Fibroblast of skin of right quadriceps (primary cell): ENCODE measurements at regions not wholly inside any gene's neighbourhood (a gene's known extent, or its start where the extent isn't known, plus 50 kb on each side); places are given as distances from the start of the nearest gene placed in this dataset.
"Not testable (repeated sequence)": the region's sequence is repeated elsewhere in the genome, so short reads cannot be mapped to it uniquely, and the experiment has no call there.

ENCODE experiments used
- DNase-seq: peaks from one replicate; pipeline ENCODE4 v3.0.0-alpha.2; 2013

GRCh38 chr22:23379540-23380229, 199.4 kb downstream of the BCR start:
- DNase-seq: not testable (repeated sequence)

- no peak for DNase-seq
These were observed 197.5 kb downstream of the BCR start for GRCh38 chr22:23377767-23378166.

DNA sequence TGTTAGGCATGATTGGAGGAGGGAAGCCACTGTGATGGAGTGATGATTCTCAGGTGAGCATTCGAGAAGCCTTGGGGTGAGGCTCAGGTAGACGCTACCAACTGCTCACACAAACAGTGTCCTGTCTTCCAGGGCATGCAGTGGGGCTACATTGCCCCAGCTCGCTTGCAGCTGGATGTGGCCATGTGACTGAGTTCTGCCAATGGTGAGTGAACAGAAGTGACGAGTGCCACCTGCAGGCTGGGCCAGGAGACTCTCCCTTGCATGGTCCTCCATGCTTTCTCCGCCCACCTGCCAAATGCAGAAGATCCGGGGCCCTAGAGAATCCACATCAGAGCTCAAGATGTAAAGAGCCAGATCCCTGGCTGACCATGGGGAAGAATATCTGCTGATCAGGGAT, 195.9 kb downstream of the BCR start:
- DNase-seq: no peak

DNA sequence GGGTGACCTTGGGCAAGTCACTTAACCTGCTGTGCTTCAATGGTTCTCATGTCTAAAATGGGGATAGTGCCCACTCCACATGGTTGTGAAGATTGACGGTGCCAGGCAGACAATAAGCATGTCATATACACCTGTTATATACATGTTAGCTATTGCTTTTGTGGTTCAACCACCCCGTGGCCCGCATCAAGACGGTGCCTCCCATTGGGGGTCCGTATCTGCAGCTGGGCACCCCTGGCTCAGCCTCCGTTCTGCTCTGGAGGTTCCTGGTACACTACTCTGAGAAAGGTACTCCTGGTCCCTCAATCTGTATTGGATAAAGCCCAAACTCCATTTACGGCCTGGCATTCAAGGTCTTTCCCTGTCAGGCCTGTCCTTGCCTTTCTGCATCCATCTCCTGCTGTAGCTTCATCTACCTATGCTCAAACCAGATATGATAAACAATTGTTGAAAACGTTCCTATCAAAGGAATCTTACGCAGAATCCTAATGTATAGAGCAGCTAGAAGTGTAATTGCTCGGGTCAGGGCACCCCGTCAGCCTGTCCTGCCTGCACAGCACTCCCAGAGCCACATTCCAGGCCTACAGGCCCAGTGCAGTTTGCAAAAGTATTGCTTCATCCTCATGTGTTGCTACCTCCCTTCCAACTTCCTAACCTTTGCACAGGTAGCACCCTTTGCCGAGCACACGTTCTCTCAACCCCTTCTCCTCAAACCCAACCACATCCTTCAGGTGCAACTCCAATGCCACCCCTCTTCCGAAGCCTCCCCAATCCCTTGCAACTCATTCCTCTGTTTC, 194.9 kb downstream of the BCR start:
- DNase-seq: no peak

- no peak for DNase-seq
These were observed 193.3 kb downstream of the BCR start for GRCh38 chr22:23373601-23374000.

GRCh38 chr22:23370251-23370650, 189.9 kb downstream of the BCR start:
- DNase-seq: no peak

- no peak for DNase-seq
These were observed 188.9 kb downstream of the BCR start for GRCh38 chr22:23369054-23369685.
